Activated CD8-positive, alpha-beta memory T cell treated with anti-CD3 and anti-CD28 coated beads, Interleukin-2, amount 50 U/mL, for 1 hour (primary cell): ENCODE measurements at regions not wholly inside any gene's neighbourhood (a gene's known extent, or its start where the extent isn't known, plus 50 kb on each side); places are given as distances from the start of the nearest gene placed in this dataset.
"Not testable (repeated sequence)": the region's sequence is repeated elsewhere in the genome, so short reads cannot be mapped to it uniquely, and the experiment has no call there.

Experiments
- DNase-seq: peaks from one replicate; pipeline ENCODE4 v3.0.0-alpha.2; 2020; ENCODE audit errors: extremely low read depth

DNA sequence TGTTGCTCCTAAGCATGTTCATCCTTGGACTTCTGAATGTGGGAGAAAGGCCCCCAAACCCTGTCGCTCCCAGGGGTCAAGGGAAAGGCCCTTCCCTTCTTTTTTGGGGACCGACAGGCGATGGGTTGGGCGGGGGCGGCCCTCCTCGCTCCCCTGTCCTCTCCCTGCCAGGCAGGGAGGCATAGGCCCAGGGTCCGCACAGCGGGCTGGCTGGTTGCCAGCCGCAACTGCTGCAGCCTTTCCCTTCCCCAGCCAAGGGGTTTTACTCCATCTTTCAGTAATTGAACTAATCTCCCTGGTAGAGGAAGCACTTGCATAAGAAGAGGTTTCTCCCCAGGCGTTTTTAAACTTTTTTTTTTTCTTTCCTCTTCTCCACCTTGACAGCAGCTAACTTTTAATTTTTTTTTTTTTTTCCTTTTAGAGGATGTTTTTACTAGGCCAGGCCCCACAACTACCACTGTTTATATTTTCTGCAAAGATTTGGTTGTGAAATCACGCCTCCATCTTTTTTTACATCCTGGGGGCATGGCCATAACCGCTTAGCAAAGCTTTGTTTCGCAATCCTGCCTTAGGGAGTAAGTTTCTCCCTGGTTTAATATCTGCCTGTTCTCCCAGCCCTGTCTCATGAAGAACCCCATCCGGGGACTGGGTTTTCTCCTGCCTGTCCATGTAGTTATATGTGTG lies 216.9 kb upstream of the ZNF608 start:
- no peak for DNase-seq

DNA sequence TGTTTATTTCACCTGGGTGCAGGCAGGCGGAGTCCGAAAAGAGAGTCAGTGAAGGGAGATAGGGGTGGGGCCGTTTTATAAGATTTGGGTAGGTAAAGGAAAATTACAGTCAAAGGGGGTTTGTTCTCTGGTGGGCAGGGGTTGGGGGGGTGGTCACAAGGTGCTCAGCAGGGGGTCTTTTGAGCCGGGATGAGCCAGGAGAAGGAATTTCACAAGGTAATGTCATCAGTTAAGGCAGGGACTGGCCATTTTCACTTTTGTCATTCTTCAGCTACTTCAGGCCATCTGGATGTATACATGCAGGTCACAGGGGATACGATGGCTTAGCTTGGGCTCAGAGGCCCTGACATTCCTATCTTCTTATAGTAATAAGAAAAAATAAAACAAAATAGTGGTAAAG lies 220.3 kb upstream of the ZNF608 start:
- not testable (repeated sequence) for DNase-seq

DNA sequence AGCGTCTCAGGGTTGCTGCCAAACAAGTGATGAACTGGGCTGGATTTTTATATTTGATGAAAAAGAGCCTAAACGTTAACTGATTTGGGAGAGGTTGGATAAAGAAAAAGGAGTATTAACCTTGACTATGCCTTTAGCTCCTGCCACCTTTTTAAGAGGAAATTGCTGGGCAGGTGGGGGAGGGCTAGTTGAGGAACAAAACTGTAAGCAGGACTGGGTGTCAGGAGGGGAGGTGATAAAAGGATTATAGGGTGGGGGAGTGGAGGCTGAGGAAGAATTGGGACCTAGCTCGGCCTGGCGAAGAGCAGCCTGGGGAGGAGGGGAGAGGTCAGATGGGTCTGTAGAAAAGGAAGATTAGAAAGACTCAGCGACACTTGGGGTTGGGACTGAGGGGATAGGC lies 223.9 kb upstream of the ZNF608 start:
- DNase-seq, result not testable (repeated sequence)

DNA sequence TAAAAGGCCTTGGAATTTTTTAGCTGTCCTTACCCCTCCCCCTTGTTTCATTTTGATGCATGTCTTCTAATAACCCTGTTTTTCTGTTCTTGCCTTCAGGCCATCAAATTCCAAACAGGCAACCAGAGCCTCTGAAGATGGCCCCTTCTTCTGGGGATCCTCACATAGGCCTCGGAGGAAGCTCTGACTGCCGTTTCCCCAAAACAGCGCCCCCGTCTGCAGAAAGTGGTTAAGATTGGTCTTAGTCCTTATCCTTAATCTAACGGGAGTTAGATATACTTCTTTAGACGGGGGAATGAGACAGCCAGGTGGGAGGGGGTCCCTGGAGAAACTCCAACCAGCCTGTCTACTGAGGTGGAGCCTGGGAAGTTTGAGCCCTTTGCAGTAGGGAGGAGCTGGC lies 226.3 kb upstream of the ZNF608 start:
- no peak for DNase-seq

DNA sequence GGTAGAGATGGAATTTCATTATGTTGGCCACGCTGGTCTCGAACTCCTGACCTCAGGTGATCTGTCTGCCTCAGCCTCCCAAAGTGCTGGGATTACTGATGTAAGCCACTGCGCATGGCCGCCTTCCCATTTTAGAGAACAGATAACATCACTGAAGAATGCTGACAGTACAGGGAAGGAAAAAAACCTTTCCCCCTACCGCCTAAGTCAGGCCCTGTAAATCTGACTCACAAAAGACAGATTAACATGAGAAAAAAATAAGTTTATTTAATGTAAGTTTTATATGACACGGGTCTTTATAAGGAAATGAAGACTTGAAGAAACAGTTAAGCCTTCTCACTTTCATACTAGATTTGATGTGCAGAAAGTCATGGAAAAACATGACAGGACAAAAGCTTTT lies 227.2 kb upstream of the ZNF608 start:
- DNase-seq, result no peak

DNA sequence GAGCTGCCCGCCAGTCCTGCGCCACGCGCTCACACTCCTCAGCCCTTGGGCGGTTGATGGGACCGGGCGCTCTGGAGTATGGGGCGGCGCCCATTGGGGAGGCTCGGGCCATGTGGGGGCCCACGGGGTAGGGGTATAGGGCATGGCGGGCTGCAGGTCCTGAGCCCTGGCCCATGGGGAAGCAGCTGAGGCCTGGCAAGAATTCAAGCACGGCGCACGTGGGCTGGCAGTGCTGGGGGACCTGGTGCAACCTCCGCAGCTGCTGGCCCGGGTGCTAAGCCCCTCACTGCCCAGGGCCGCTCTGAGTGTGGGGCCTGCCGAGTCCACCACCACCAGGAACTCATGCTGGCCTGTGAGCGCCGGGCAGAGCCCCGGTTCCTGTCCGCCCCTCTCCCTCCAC lies 229.6 kb upstream of the ZNF608 start:
- DNase-seq, result no peak

DNA sequence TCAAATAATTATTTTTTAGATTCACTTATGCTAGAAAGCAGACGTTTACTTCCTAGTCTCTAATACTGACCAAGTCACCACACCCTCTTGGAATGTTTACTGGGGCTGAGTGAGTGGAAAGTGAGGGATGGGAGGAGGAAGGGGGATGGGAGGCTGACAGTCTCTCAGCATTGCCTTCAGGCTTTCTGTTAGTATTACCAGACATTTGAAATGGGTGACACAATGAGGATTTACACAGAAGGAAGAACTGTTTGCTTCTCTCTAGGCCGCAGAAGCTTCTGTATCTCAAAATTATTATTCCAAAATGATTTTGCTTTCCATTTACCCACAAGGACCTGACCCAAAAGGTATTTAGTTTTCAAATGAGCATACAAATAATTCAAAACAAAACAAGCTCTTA lies 232.8 kb upstream of the ZNF608 start:
- DNase-seq, result no peak

DNA sequence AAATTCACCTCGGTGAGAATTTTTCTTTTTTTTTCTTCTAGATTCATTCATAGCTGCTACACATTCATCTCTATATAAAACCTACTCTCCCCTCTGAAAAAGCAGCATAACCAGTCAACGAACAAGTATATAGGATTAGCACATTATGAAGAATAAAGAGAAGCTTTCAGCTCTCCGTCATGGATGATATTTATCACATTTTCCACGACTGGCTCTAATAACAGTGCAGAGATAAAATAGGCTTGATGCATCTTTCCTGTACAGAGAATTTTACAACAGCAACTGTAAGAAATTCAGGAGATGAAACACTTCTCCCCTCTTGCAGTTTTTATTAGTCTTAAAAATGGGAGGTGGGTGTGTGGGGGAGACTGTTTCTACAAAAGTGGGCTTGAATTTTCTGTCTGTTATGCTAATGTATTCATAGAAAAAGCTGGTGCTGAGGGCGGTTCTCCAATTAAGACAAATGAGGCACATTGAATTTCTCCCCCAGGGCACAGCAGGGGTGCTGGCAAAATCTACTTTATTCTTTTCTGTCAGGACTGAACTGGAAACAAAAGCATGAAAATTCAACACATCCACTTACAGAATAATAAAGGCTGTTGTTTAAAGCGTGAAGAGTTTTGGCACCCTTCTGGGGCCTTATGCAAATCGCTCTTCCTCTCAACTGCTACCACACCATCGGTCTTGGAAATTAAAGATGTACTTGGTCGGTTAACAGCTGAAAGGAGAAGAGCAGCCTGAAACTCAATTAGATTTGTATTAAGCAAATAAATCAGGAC lies 233.9 kb upstream of the ZNF608 start:
- no peak for DNase-seq

DNA sequence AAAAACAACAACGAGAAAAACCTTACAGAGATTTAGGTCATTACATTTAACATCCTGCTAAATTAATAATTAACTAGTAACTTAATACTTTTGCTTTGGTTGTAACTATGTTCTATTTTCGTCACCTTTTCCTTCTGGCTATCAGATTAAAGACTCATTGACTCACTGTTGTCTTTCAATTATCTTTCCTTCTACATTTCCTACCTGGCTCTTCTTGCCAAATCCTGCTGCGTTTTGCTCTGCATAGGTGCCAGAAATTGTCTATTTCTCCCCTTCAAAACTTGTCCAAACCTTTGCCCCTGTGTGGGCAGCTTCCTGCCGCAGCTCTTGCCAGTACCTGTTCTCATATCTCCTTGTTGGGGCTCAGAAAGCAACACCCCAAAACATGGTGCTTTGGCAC lies 235.5 kb upstream of the ZNF608 start:
- DNase-seq, result no peak

DNA sequence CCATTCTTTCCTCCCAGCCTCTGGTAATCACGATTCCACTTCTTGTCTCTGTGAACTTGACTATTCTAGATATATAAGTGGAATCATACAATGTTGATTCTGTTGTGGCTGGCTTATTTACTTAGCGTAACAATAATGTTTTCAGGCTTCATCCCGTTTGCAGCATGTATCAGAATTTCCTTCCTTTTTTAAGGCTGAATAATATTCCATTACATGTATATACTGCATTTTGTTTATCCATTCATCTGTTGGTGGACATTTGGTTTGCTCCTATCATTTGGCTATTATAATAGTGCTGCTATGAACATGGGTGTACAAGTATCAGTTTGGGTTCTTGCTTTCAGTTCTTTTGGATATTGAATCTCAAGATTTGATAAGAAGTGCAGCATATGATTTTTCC lies 239.7 kb upstream of the ZNF608 start:
- DNase-seq, result no peak

DNA sequence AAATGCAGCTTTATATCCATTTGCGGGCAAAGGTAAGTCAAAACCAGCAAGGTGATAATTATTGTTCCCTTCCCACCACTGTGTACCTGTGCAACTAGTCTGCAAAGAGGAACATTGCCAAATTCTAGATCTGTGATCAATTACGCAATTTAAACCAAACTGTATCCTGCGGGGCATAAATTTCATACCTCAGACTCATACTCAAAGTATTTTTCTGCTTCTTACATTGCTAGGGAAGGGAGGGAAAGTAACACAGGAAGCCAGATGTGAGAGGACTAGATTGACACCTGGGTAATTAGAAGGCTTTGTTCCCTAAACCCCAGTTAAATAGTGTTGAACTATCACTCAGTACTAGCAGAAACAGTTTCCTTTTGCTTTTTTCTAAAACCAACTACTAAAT lies 240.2 kb upstream of the ZNF608 start:
- no peak for DNase-seq

DNA sequence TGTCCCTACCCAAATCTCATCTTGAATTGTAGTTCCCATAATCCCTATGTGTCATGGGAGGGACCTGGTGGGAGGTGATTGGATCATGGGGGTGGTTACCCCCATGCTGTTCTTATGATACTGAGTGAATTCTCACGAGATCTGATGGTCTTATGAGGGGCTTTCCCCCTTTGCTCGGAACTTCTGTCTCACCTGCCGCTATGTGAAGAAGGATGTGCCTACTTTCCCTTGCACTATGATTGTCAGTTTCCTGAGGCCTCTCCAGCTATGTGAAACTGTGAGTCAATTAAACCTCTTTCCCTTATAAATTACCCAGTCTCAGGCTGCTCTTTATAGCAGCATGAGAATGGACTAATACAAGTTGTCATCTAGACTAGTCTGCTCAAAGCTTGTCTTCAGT lies 241.3 kb upstream of the ZNF608 start:
- DNase-seq, result not testable (repeated sequence)

DNA sequence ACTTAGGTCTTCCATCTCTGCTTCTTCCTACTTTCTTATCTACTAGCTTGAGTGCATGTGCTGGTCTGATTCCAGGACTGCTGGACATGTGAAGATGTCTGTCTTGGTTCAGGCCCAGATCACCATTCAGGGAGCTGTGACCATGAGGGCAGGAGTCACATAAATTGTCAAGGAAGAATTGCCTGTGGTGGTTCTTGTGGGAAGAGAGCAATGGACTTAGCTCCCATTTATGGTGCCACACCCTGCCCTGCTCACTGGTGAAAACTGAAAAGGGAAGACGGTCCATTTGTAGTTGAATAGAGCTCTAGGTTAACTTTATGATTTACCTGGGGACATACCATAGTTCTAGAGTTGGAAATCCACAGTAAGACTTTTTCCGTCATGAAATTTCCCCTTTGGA lies 244.3 kb upstream of the ZNF608 start:
- DNase-seq, result no peak

DNA sequence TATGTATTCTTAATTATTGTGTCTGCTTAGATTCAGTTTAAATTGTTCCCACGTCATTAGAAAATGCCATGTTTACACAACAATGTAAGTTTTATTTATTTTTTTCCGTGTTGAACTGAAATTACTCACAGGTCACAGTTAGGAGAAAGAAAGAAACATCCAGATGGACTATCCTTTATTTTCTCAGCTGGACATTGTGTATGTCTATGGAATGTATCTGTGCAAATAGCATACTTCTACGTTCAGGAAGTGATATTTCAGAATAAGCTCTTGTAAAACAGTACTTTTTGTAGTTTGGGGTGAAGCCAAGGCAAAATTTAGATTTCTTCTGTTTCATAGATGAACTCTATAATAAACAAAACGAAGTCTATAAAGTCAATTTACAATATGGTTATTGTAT lies 249.0 kb upstream of the ZNF608 start:
- no peak for DNase-seq

DNA sequence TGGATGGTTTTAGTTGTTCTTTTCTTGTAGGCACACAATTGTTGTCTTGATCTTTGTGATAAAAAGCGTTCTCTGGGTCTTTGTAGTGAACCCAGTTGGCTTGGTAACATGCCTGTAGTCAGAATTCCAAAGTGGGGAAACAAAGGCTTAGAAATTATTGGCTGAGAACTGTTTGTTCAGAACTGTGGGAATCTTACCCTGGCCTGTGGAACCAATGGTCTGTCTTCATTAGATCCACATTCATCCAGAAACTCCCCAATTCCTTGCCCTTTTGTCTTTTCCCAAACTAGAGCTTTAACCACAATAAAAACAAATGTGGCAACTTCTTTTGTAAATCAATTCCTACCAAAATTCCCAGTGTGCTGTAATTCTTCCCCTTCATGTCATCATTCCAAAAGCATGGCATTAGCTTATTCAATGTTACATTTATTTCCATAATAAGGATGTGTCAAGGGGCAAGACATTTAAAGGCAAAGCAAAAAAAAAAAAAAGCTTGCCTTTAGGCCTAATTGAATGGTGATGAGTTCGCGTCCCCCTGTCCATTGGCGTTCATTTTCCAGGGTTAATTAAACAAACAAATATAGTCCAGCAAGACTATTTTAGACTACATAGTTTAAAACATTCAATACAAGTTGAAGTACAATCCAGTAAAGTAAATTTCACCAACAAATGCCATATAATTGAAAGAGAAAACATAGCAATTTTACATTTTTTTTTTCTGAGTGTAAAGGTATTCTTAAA lies 249.8 kb upstream of the ZNF608 start:
- DNase-seq, result no peak

DNA sequence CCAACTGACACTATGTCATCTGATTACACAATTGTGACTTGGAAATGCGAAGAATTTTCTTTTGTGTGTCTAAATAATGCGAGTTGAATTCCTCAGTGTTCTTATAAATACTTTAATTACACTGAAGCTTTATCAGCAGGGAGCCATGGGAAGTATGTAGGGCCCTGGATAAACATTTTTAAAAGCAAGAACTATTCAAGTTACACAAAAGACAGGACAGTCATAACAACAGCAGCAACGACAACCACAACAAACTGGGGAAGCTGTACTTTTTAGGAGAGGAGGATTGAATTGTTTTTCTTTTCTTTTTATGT lies 250.3 kb upstream of the ZNF608 start:
- no peak for DNase-seq

DNA sequence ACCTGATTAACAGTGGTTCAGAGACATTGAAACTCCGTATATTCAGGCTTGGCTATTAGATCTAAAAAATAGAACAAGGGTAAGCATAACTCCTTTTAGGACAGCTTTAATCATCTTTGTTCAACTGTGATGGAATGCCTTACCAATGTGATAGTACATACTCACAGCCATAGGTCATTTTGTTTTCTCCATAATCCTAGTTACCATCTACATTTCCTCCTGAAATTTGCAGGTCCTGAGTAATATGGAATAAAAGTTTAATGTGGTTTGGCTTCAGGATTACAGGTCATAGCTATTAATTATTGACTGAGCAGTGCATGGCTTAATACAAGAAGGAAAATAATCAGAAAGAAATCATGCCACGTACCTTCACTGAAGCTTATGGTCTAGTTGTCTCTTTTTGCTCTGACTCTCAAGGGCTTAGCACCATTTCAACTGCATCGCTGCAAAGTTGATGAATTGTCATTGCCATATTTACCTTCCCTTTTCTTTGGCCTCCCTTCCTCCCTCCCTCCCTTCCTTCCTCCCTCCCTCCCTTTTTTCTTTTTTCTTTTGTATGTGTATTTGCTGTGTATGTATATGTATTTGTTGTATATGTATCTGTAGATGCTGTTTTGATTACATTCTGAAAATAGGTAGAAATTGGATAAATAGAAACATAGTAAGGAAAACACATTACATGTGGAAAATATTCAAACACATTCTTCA lies 250.9 kb upstream of the ZNF608 start:
- DNase-seq, result no peak

DNA sequence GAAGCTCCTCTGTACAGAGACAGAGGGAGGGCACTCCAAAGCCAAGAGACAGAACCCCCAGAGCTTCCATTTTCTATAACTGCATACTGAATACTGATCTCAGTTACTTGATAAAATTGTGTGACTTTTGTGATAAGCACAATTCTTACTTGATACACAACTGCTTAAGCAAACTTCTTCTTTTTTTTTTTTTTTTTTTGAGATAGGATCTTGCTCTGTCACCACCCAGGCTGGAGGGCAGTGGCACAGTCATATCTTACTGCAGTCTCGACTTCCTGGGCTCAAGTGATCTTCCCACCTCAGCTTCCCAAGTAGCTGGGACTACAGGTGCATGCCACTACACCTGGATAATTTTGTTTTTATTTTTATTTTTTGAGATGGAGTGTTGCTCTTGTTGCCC lies 252.1 kb upstream of the ZNF608 start:
- no peak for DNase-seq

DNA sequence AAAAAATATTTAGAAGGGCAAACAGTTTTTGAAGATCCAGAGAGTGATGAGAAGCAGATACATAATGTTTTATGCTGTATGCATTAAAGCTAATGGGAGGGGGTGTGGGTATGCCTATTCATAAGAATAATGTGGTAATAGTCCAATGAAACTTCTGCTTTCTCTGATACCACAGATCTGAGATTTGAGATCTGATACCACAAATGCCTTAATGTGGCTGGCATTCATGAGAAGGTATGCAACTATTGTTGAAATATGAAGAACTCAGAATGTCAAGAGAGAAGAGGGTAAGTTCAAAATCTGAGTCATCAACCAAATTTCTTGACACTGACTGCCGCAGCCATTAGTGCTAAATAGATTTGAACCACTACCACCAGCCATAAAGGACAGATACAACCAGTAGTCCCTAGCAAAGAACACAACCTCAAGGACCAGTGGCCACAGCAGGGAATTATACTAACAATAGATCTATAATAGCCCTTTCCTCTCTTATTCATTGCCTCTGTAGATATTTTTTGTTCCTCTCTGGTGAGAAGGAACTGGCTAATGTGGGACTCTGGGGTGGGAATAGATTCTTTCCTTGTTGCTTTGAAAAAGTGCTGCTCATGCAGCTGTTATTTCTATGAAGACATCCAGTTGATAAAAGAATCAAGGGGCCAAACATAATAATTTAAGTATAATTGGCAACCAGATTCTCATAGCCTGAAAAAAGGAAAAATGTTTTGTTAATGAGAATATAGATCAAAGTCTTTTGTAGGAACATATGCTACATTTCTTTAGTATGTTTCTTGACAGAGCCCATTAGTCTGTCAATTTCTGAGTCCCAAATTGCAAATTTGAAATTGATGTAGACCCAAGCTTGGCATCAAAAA lies 256.5 kb upstream of the ZNF608 start:
- DNase-seq, result no peak

DNA sequence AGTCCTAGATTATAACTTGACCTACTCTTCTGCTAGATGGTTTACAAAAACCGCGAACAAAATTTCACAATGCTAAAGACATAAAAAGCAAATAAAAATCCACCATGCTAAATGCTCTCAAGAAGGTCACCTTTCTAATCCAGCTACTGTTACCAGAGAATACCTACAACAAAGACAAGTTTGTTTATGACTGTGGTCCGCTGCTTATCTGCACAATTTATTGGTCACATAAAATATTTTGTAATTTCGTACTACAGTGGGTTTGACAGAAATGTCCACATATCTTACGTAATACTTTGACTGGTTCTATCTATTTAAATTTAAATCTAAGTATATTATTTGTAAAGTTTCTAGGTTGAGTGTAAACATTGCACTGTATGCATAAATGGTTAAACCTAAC lies 257.6 kb upstream of the ZNF608 start:
- no peak for DNase-seq

DNA sequence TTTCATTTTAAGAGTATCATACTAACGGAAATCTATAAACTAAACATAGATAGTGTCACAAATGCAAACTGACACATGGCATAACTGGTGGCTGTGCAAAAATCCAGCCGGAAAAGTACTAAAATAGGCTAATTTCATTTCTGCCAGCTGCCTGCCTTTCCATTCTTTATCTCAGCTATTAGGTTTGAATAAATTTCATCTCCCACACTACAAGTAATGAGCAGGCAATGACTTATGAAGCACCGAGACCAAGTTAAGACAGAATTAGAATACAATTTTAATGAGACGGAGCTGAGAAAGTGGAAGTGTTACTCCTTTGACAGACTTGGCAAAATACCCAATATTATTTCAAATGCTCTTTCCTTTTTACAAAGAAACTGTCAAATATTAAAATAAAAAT lies 258.8 kb upstream of the ZNF608 start:
- DNase-seq, result no peak
